WTC11 (cell line): ENCODE measurements at regions not wholly inside any gene's neighbourhood (a gene's known extent, or its start where the extent isn't known, plus 50 kb on each side); places are given as distances from the start of the nearest gene placed in this dataset.

Source experiments
- ATAC-seq: fragments of 200-7000 bp; cut with Tn5 transposase; 2 replicates; pipeline ENCODE4 v1.10.0; 2021; ENCODE audit warnings: mild to moderate bottlenecking, moderate library complexity
- CTCF ChIA-PET: fragments of 300-600 bp; sonication (Branson Sonifier 250); formaldehyde crosslinking; loops from one replicate; lab custom pipeline; 2021; ENCODE audit warnings: antibody characterized with exemption; lab: Charles Lee
- POLR2A ChIA-PET: fragments of 350-600 bp; sonication (Branson Sonifier 250); formaldehyde crosslinking; loops from one replicate; lab custom pipeline; 2021; ENCODE audit warnings: antibody characterized with exemption; lab: Charles Lee
- DNase-seq: peaks from one replicate; pipeline ENCODE4 v3.0.0; 2021; ENCODE audit warnings: low spot score
- H3K27ac Mint-ChIP-seq: 2 replicates; pipeline ENCODE4 v1.8.0; 2021; ENCODE audit warnings: mixed read lengths
- H3K27me3 Mint-ChIP-seq: 2 replicates; pipeline ENCODE4 v1.8.0; 2021; ENCODE audit warnings: low read depth, mild to moderate bottlenecking, moderate library complexity, mixed read lengths
- H3K36me3 Mint-ChIP-seq: 2 replicates; pipeline ENCODE4 v1.8.0; 2021; ENCODE audit warnings: mixed read lengths
- H3K4me1 Mint-ChIP-seq: 2 replicates; pipeline ENCODE4 v1.8.0; 2022; ENCODE audit warnings: mixed read lengths
- H3K4me3 Mint-ChIP-seq: 2 replicates; pipeline ENCODE4 v1.8.0; 2021; ENCODE audit warnings: mild to moderate bottlenecking, moderate library complexity, mixed read lengths
- H3K9me3 Mint-ChIP-seq: 2 replicates; pipeline ENCODE4 v1.8.0; 2021; ENCODE audit warnings: mixed read lengths
- AR ChIP-seq: fragments of 250-450 bp; sonication (Bioruptor Pico); IDR thresholded peaks from 2 replicates; pipeline ENCODE4 v1.9.0; 2021; ENCODE audit warnings: mild to moderate bottlenecking
- ATF1 ChIP-seq: sonication (generic); formaldehyde crosslinking; IDR thresholded peaks from 2 replicates; pipeline ENCODE4 v1.8.1; 2023; ENCODE audit warnings: mild to moderate bottlenecking, moderate library complexity, missing genetic modification reagents
- ATF2 ChIP-seq: sonication (generic); formaldehyde crosslinking; IDR thresholded peaks from 2 replicates; pipeline ENCODE4 v1.8.1; 2022; ENCODE audit warnings: low read depth, missing genetic modification reagents, borderline replicate concordance
- ATF3 ChIP-seq: sonication (generic); formaldehyde crosslinking; conservative IDR thresholded peaks from 2 replicates; pipeline ENCODE4 v1.8.1; 2022; ENCODE audit warnings: mild to moderate bottlenecking, missing genetic modification reagents
- CDX4 ChIP-seq: fragments of 250-450 bp; sonication (Bioruptor Pico); IDR thresholded peaks from 2 replicates; pipeline ENCODE4 v1.9.0; 2021; ENCODE audit warnings: moderate library complexity, mild to moderate bottlenecking, inconsistent platforms, borderline replicate concordance
- CREB1 ChIP-seq: sonication (generic); formaldehyde crosslinking; IDR thresholded peaks from 2 replicates; pipeline ENCODE4 v1.8.0; 2023; ENCODE audit warnings: mild to moderate bottlenecking, missing genetic modification reagents
- E2F4 ChIP-seq: sonication (generic); formaldehyde crosslinking; IDR thresholded peaks from 2 replicates; pipeline ENCODE4 v1.8.1; 2022; ENCODE audit warnings: low read depth, mild to moderate bottlenecking, moderate library complexity, missing genetic modification reagents, borderline replicate concordance
- ETV6 ChIP-seq: sonication (generic); formaldehyde crosslinking; IDR thresholded peaks from 2 replicates; pipeline ENCODE4 v1.8.1; 2022; ENCODE audit warnings: mild to moderate bottlenecking, missing genetic modification reagents
- FOXJ3 ChIP-seq: sonication (generic); formaldehyde crosslinking; IDR thresholded peaks from 2 replicates; pipeline ENCODE4 v1.9.0; 2021; ENCODE audit warnings: missing genetic modification reagents, mild to moderate bottlenecking, borderline replicate concordance
- FOXK1 ChIP-seq: sonication (generic); formaldehyde crosslinking; IDR thresholded peaks from 2 replicates; pipeline ENCODE4 v1.8.0; 2022; ENCODE audit warnings: mild to moderate bottlenecking, moderate library complexity, missing genetic modification reagents
- GRHL2 ChIP-seq: fragments of 250-450 bp; sonication (Bioruptor Pico); IDR thresholded peaks from 2 replicates; pipeline ENCODE4 v1.8.0; 2022; ENCODE audit warnings: mild to moderate bottlenecking, moderate library complexity; ENCODE audit not compliant: insufficient replicate concordance, severe bottlenecking
- IRF1 ChIP-seq: sonication (generic); formaldehyde crosslinking; IDR thresholded peaks from 2 replicates; pipeline ENCODE4 v1.8.0; 2023; ENCODE audit warnings: missing genetic modification reagents
- MLX ChIP-seq: sonication (generic); formaldehyde crosslinking; IDR thresholded peaks from 2 replicates; pipeline ENCODE4 v1.8.1; 2023; ENCODE audit warnings: mild to moderate bottlenecking, missing genetic modification reagents, moderate library complexity
- NFE2L1 ChIP-seq: sonication (generic); formaldehyde crosslinking; IDR thresholded peaks from 2 replicates; pipeline ENCODE4 v1.8.1; 2023; ENCODE audit warnings: missing genetic modification reagents
- NR1H2 ChIP-seq: sonication (generic); formaldehyde crosslinking; IDR thresholded peaks from 2 replicates; pipeline ENCODE4 v1.9.0; 2021; ENCODE audit warnings: mild to moderate bottlenecking, moderate library complexity, missing genetic modification reagents
- NR3C1 ChIP-seq: sonication (generic); formaldehyde crosslinking; conservative IDR thresholded peaks from 2 replicates; pipeline ENCODE4 v1.8.1; 2023; ENCODE audit warnings: low read depth, mild to moderate bottlenecking, missing genetic modification reagents
- PRRX2 ChIP-seq: fragments of 250-450 bp; sonication (Bioruptor Pico); IDR thresholded peaks from 2 replicates; pipeline ENCODE4 v1.8.0; 2021; ENCODE audit warnings: mild to moderate bottlenecking
- SMAD3 ChIP-seq: sonication (generic); formaldehyde crosslinking; IDR thresholded peaks from 2 replicates; pipeline ENCODE4 v1.8.0; 2022; ENCODE audit warnings: missing genetic modification reagents, mild to moderate bottlenecking, borderline replicate concordance
- USF2 ChIP-seq: sonication (generic); formaldehyde crosslinking; IDR thresholded peaks from 2 replicates; pipeline ENCODE4 v1.8.1; 2023; ENCODE audit warnings: mild to moderate bottlenecking, missing genetic modification reagents, moderate library complexity
- ZBTB21 ChIP-seq: sonication (generic); formaldehyde crosslinking; IDR thresholded peaks from 2 replicates; pipeline ENCODE4 v1.8.1; 2023; ENCODE audit warnings: mild to moderate bottlenecking, missing genetic modification reagents, borderline replicate concordance
- ZMAT4 ChIP-seq: fragments of 250-450 bp; sonication (Bioruptor Pico); IDR thresholded peaks from 2 replicates; pipeline ENCODE4 v1.9.0; 2021; ENCODE audit warnings: mild to moderate bottlenecking
- ZNF396 ChIP-seq: fragments of 250-450 bp; sonication (Bioruptor Pico); IDR thresholded peaks from 2 replicates; pipeline ENCODE4 v1.8.0; 2021; ENCODE audit warnings: mild to moderate bottlenecking, moderate library complexity, borderline replicate concordance
- ZNF416 ChIP-seq: fragments of 250-450 bp; sonication (Bioruptor Pico); IDR thresholded peaks from 2 replicates; pipeline ENCODE4 v1.9.0; 2021; ENCODE audit warnings: mild to moderate bottlenecking, inconsistent platforms

- ChIA-PET POLR2A (no interaction called here), CTCF (no interaction called here)
- peaks cover 44% of the 10 kb centered on the region for H3K9me3 Mint-ChIP-seq
- no peaks in the 10 kb centered on the region for H3K4me1 Mint-ChIP-seq
- peaks cover 49% of the 10 kb centered on the region for H3K36me3 Mint-ChIP-seq
- no peak overlapping the region for H3K4me3 Mint-ChIP-seq
- peaks cover 4% of the 10 kb centered on the region for H3K27me3 Mint-ChIP-seq
- no peak for ATAC-seq
- TF ChIP-seq CREB1 (no peak), FOXJ3 (CRISPR knock-in tag) (no peak), GRHL2 (CRISPR knock-in tag) (no peak), FOXK1 (no peak), ZNF416 (CRISPR knock-in tag) (no peak), ATF1 (CRISPR knock-in tag) (no peak), ZNF396 (CRISPR knock-in tag) (no peak), E2F4 (CRISPR knock-in tag) (no peak), USF2 (CRISPR knock-in tag) (no peak), AR (CRISPR knock-in tag) (no peak), CDX4 (no peak), NFE2L1 (CRISPR knock-in tag) (no peak), MLX (CRISPR knock-in tag) (no peak), NR1H2 (CRISPR knock-in tag) (no peak), ETV6 (no peak), SMAD3 (CRISPR knock-in tag) (no peak), NR3C1 (CRISPR knock-in tag) (no peak), IRF1 (CRISPR knock-in tag) (no peak)
- DNase-seq, result peak; percentile 3
- no peak overlapping the region for H3K27ac Mint-ChIP-seq
These were observed 338.4 kb downstream of the TMEM121 start for GRCh38 chr14:105864651-105865265.

- Mint-ChIP-seq H3K9me3 (peaks cover 47% of the 10 kb centered on the region), H3K4me1 (no peaks in the 10 kb centered on the region), H3K27ac (no peak overlapping the region), H3K4me3 (no peak overlapping the region), H3K27me3 (peaks cover 4% of the 10 kb centered on the region), H3K36me3 (peaks cover 50% of the 10 kb centered on the region)
- DNase-seq (peak; percentile 3), ATAC-seq (no peak)
- CTCF ChIA-PET, result no interaction called here
- POLR2A ChIA-PET, result no interaction called here
- TF ChIP-seq FOXJ3 (CRISPR knock-in tag), result no peak
- no peak for TF ChIP-seq ZBTB21 (CRISPR knock-in tag)
- TF ChIP-seq ATF2, result no peak
- TF ChIP-seq IRF1 (CRISPR knock-in tag), result no peak
- TF ChIP-seq GRHL2 (CRISPR knock-in tag), result no peak
- no peak for TF ChIP-seq ATF3 (CRISPR knock-in tag)
- no peak for TF ChIP-seq ZMAT4 (CRISPR knock-in tag)
- TF ChIP-seq PRRX2 (CRISPR knock-in tag), result no peak
These were observed 339.0 kb downstream of the TMEM121 start for GRCh38 chr14:105865266-105865903.
